ENCODE measurements at regions not wholly inside any gene's neighbourhood (a gene's known extent, or its start where the extent isn't known, plus 50 kb on each side); places are given as distances from the start of the nearest gene placed in this dataset.

- ChIA-PET CTCF (no interaction called here), POLR2A (no interaction called here)
- no peak overlapping the region for H3K4me3 ChIP-seq (ENCODE audit: low read depth, low read length)
- no peak for TF ChIP-seq CTCF (IDR thresholded peaks at IDR 0.05; ENCODE audit: insufficient read depth, low read length, missing control alignments)
- no peak for DNase-seq (ENCODE audit: low read depth, low spot score)
Measured at GRCh38 chr2:78873526-78873925, 152.0 kb upstream of the REG3G start.

- TF ChIP-seq CTCF (IDR thresholded peaks at IDR 0.05; ENCODE audit: insufficient read depth, low read length, missing control alignments) = no peak
- no peak overlapping the region for H3K4me3 ChIP-seq (ENCODE audit: low read depth, low read length)
- POLR2A ChIA-PET = no interaction called here
- CTCF ChIA-PET = no interaction called here
- DNase-seq (ENCODE audit: low read depth, low spot score) = no peak
Measured at GRCh38 chr2:78876316-78876688, 149.2 kb upstream of the REG3G start.

GRCh38 chr2:78887446-78887845, 138.1 kb upstream of the REG3G start:
- POLR2A ChIA-PET = no interaction called here
- CTCF ChIA-PET = no interaction called here
- DNase-seq (ENCODE audit: low read depth, low spot score) = no peak
- TF ChIP-seq CTCF (IDR thresholded peaks at IDR 0.05; ENCODE audit: insufficient read depth, low read length, missing control alignments) = no peak
- H3K4me3 ChIP-seq (ENCODE audit: low read depth, low read length) = no peak overlapping the region

- POLR2A ChIA-PET = no interaction called here
- no peak for DNase-seq (ENCODE audit: low read depth, low spot score)
- TF ChIP-seq CTCF (IDR thresholded peaks at IDR 0.05; ENCODE audit: insufficient read depth, low read length, missing control alignments) = no peak
- CTCF ChIA-PET = no interaction called here
- no peak overlapping the region for H3K4me3 ChIP-seq (ENCODE audit: low read depth, low read length)
Measured at GRCh38 chr2:78890935-78891334, 134.6 kb upstream of the REG3G start.

- H3K4me3 ChIP-seq (ENCODE audit: low read depth, low read length) = no peak overlapping the region
- DNase-seq (ENCODE audit: low read depth, low spot score) = no peak
- ChIA-PET CTCF (no interaction called here), POLR2A (no interaction called here)
- no peak for TF ChIP-seq CTCF (IDR thresholded peaks at IDR 0.05; ENCODE audit: insufficient read depth, low read length, missing control alignments)
Measured at GRCh38 chr2:78892295-78892694, 133.2 kb upstream of the REG3G start.

- CTCF ChIA-PET = no interaction called here
- H3K4me3 ChIP-seq (ENCODE audit: low read depth, low read length) = no peak overlapping the region
- POLR2A ChIA-PET = no interaction called here
- DNase-seq (ENCODE audit: low read depth, low spot score) = no peak
- TF ChIP-seq CTCF (IDR thresholded peaks at IDR 0.05; ENCODE audit: insufficient read depth, low read length, missing control alignments) = no peak
Measured at GRCh38 chr2:78895022-78895421, 130.5 kb upstream of the REG3G start.
